ENCODE measurements at regions not wholly inside any gene's neighbourhood (a gene's known extent, or its start where the extent isn't known, plus 50 kb on each side); places are given as distances from the start of the nearest gene placed in this dataset.

GRCh38 chr2:78814331-78814986 lies 211.0 kb upstream of the REG3G start:
- TF ChIP-seq, protein P1, sequence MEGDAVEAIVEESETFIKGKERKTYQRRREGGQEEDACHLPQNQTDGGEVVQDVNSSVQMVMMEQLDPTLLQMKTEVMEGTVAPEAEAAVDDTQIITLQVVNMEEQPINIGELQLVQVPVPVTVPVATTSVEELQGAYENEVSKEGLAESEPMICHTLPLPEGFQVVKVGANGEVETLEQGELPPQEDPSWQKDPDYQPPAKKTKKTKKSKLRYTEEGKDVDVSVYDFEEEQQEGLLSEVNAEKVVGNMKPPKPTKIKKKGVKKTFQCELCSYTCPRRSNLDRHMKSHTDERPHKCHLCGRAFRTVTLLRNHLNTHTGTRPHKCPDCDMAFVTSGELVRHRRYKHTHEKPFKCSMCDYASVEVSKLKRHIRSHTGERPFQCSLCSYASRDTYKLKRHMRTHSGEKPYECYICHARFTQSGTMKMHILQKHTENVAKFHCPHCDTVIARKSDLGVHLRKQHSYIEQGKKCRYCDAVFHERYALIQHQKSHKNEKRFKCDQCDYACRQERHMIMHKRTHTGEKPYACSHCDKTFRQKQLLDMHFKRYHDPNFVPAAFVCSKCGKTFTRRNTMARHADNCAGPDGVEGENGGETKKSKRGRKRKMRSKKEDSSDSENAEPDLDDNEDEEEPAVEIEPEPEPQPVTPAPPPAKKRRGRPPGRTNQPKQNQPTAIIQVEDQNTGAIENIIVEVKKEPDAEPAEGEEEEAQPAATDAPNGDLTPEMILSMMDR (IDR thresholded peaks at IDR 0.05; ENCODE audit: low read depth, low read length, missing input control) = no peak
- TF ChIP-seq TAF1 (conservative IDR thresholded peaks at IDR 0.05) = no peak
- no peak for TF ChIP-seq EGR1 (IDR thresholded peaks at IDR 0.05; ENCODE audit: low read depth in 2 of 2)
- no peak for TF ChIP-seq SP1 (IDR thresholded peaks at IDR 0.05)
